RWPE1 (cell line): ENCODE measurements at regions not wholly inside any gene's neighbourhood (a gene's known extent, or its start where the extent isn't known, plus 50 kb on each side); places are given as distances from the start of the nearest gene placed in this dataset.

Experiments used
- CTCF ChIA-PET: fragments of 350-600 bp; sonication (Branson Sonifier 250); formaldehyde crosslinking; extraction: SDS; loops from one replicate; lab custom pipeline; 2021; lab: Yijun Ruan, JAX
- POLR2A ChIA-PET: fragments of 400-600 bp; formaldehyde crosslinking; extraction: SDS; loops from one replicate; lab custom pipeline; 2020; ENCODE audit warnings: antibody characterized with exemption; ENCODE audit not compliant: low non-redundant PET; lab: Yijun Ruan, JAX
- DNase-seq: peaks from one replicate; pipeline ENCODE4 v3.0.0; 2012; ENCODE audit warnings: low spot score
- H3K27ac ChIP-seq: fragments of 450-650 bp; 2 replicates; pipeline ENCODE4 v1.5.1; 2017
- CTCF ChIP-seq: fragments of 450-650 bp; conservative IDR thresholded peaks from 2 replicates; pipeline ENCODE4 v1.5.1; 2017; ENCODE audit warnings: low read depth, mild to moderate bottlenecking

- CTCF ChIA-PET: no interaction called here
- TF ChIP-seq CTCF: no peak
- POLR2A ChIA-PET: no interaction called here
- no peak overlapping the region for H3K27ac ChIP-seq
- DNase-seq: no peak
These were observed 58.9 kb upstream of the CTNNA2 start for GRCh38 chr2:79453918-79454317.

- ChIA-PET CTCF (no interaction called here), POLR2A (no interaction called here)
- TF ChIP-seq CTCF: no peak
- no peak for DNase-seq
- no peak overlapping the region for H3K27ac ChIP-seq
These were observed 60.2 kb upstream of the CTNNA2 start for GRCh38 chr2:79452651-79453050.

- H3K27ac ChIP-seq: no peak overlapping the region
- ChIA-PET CTCF (no interaction called here), POLR2A (no interaction called here)
- no peak for DNase-seq
- TF ChIP-seq CTCF: no peak
These were observed 65.4 kb upstream of the CTNNA2 start for GRCh38 chr2:79447463-79447862.

GRCh38 chr2:79446313-79446712, 66.5 kb upstream of the CTNNA2 start:
- DNase-seq: no peak
- ChIA-PET POLR2A (no interaction called here), CTCF (no interaction called here)
- TF ChIP-seq CTCF: no peak
- no peak overlapping the region for H3K27ac ChIP-seq

- no peak for TF ChIP-seq CTCF
- no peak overlapping the region for H3K27ac ChIP-seq
- DNase-seq: peak; percentile 3
- CTCF ChIA-PET: interaction anchor here (0.7 kb wide), 1 partner anchor 369 kb away, joined by 3 read pairs; no protein-coding TSS in a partner anchor
- POLR2A ChIA-PET: no interaction called here
These were observed 75.2 kb upstream of the CTNNA2 start for GRCh38 chr2:79437433-79438267.

- TF ChIP-seq CTCF: no peak
- DNase-seq: no peak
- no peak overlapping the region for H3K27ac ChIP-seq
- CTCF ChIA-PET: interaction anchor here (0.6 kb wide), 1 partner anchor 130 kb away, joined by 3 read pairs; no protein-coding TSS in a partner anchor
- POLR2A ChIA-PET: no interaction called here
These were observed 78.5 kb upstream of the CTNNA2 start for GRCh38 chr2:79434362-79434761.
